Left colon (tissue), 2 donors: ENCODE measurements at regions not wholly inside any gene's neighbourhood (a gene's known extent, or its start where the extent isn't known, plus 50 kb on each side); places are given as distances from the start of the nearest gene placed in this dataset.

ENCODE experiments used
- ATAC-seq: fragments of 200-7000 bp; cut with Tn5 transposase; one replicate; pipeline ENCODE4 v1.9.1; 2020; ENCODE audit warnings: mild to moderate bottlenecking, moderate library complexity
- DNase-seq, 2 donors: peaks; one replicate each; pipeline ENCODE4 v3.0.0-alpha.2; 2020
- intact Hi-C, 2 donors: fragments of 100-400 bp; cut with DNase I in 1 of 2; cut with micrococcal nuclease in 1 of 2; formaldehyde crosslinking; loops; one replicate each; pipeline versions ENCODE4 v1.11.2 to v1.14.0; 2022; cut with DNase I, micrococcal nuclease
- donor health status: DM: no; HTN: no; CAD: no.
- donor health status: DM: yes; HTN: yes; CAD: no.

- peak; percentile 76 for ATAC-seq
- intact Hi-C loops: no loop called here
- DNase-seq: no peak
These were observed 329.2 kb upstream of the NPVF start for GRCh38 chr7:25557379-25557917.

GRCh38 chr7:25557930-25558329, 329.6 kb upstream of the NPVF start:
- DNase-seq (no peak), ATAC-seq (peak; percentile 63)
- intact Hi-C loops: no loop called here

- intact Hi-C loops: no loop called here
- no peak for ATAC-seq
- DNase-seq: no peak
These were observed 330.3 kb upstream of the NPVF start for GRCh38 chr7:25558605-25559004.

- intact Hi-C loops: loop anchor here (5.0 to 10.0 kb wide), 2 partner anchors 165 to 302 kb away; no protein-coding TSS in a partner anchor
- ATAC-seq (no peak), DNase-seq (no peak)
These were observed 331.5 kb upstream of the NPVF start for GRCh38 chr7:25559581-25560367.

GRCh38 chr7:25562673-25563182, 334.4 kb upstream of the NPVF start:
- intact Hi-C loops: loop anchor here (5.0 to 10.0 kb wide), 2 partner anchors 168 to 305 kb away; no protein-coding TSS in a partner anchor
- DNase-seq: no peak
- ATAC-seq: no peak

GRCh38 chr7:25565002-25565401, 336.7 kb upstream of the NPVF start:
- no peak for ATAC-seq
- intact Hi-C loops: loop anchor here (2.0 to 10.0 kb wide), 3 partner anchors 170 to 287 kb away; no protein-coding TSS in a partner anchor
- no peak for DNase-seq

- intact Hi-C loops: loop anchor here (2.0 to 10.0 kb wide), 3 partner anchors 171 to 286 kb away; no protein-coding TSS in a partner anchor
- ATAC-seq (no peak), DNase-seq (peak in 1 of 2 donors; percentile 73)
These were observed 337.7 kb upstream of the NPVF start for GRCh38 chr7:25565949-25566348.

GRCh38 chr7:25567430-25567829, 339.1 kb upstream of the NPVF start:
- ATAC-seq (no peak), DNase-seq (no peak)
- intact Hi-C loops: loop anchor here (5.0 to 10.0 kb wide), 2 partner anchors 173 to 285 kb away; no protein-coding TSS in a partner anchor

- intact Hi-C loops: loop anchor here (5.0 to 10.0 kb wide), 2 partner anchors 175 to 283 kb away; no protein-coding TSS in a partner anchor
- no peak for ATAC-seq
- no peak for DNase-seq
These were observed 341.5 kb upstream of the NPVF start for GRCh38 chr7:25569765-25570164.

- intact Hi-C loops: no loop called here
- ATAC-seq (no peak), DNase-seq (no peak)
These were observed 344.1 kb upstream of the NPVF start for GRCh38 chr7:25572423-25572822.

- intact Hi-C loops: no loop called here
- DNase-seq (no peak), ATAC-seq (no peak)
These were observed 346.5 kb upstream of the NPVF start for GRCh38 chr7:25574828-25575227.

GRCh38 chr7:25575634-25576033, 347.3 kb upstream of the NPVF start:
- ATAC-seq (no peak), DNase-seq (no peak)
- intact Hi-C loops: no loop called here

GRCh38 chr7:25578991-25579777, 350.9 kb upstream of the NPVF start:
- DNase-seq: no peak
- intact Hi-C loops: no loop called here
- peak; percentile 19 for ATAC-seq

GRCh38 chr7:25579778-25580075, 351.4 kb upstream of the NPVF start:
- no peak for ATAC-seq
- intact Hi-C loops: no loop called here
- DNase-seq: no peak

- peak; percentile 93 for ATAC-seq
- intact Hi-C loops: no loop called here
- DNase-seq: no peak
These were observed 351.9 kb upstream of the NPVF start for GRCh38 chr7:25580141-25580540.

- no peak for DNase-seq
- intact Hi-C loops: no loop called here
- ATAC-seq: no peak
These were observed 355.3 kb upstream of the NPVF start for GRCh38 chr7:25583621-25584020.

GRCh38 chr7:25584112-25584938, 356.0 kb upstream of the NPVF start:
- intact Hi-C loops: no loop called here
- ATAC-seq: no peak
- DNase-seq: no peak

GRCh38 chr7:25586513-25586912, 358.2 kb upstream of the NPVF start:
- DNase-seq: no peak
- intact Hi-C loops: no loop called here
- no peak for ATAC-seq

- ATAC-seq (no peak), DNase-seq (no peak)
- intact Hi-C loops: no loop called here
These were observed 365.8 kb upstream of the NPVF start for GRCh38 chr7:25594122-25594521.
